Nephron (organoid): ENCODE measurements at regions not wholly inside any gene's neighbourhood (a gene's known extent, or its start where the extent isn't known, plus 50 kb on each side); places are given as distances from the start of the nearest gene placed in this dataset.

Experiments used
- H3K27ac Mint-ChIP-seq, 3 experiments: 2 replicates each; pipeline ENCODE4 v1.8.0; 2020; ENCODE audit warnings: mixed read lengths in 3 of 3, mild to moderate bottlenecking in 2 of 3, moderate library complexity in 1 of 3
- H3K27me3 Mint-ChIP-seq: 2 replicates; pipeline ENCODE4 v1.8.0; 2021; ENCODE audit warnings: low read depth, mild to moderate bottlenecking, moderate library complexity, mixed read lengths
- H3K36me3 Mint-ChIP-seq: 2 replicates; pipeline ENCODE4 v1.8.0; 2020; ENCODE audit warnings: low read depth, mixed read lengths
- H3K4me1 Mint-ChIP-seq: 2 replicates; pipeline ENCODE4 v1.8.0; 2020; ENCODE audit warnings: mixed read lengths
- H3K4me3 Mint-ChIP-seq, 3 experiments: 2 replicates each; pipeline ENCODE4 v1.8.0; 2020; ENCODE audit warnings: mild to moderate bottlenecking in 3 of 3, mixed read lengths in 3 of 3, moderate library complexity in 2 of 3
- H3K9me3 Mint-ChIP-seq: 2 replicates; pipeline ENCODE4 v1.8.0; 2020; ENCODE audit warnings: mixed read lengths
- TF ChIP-seq, protein P1 (sequence below), 3 experiments: fragments of 200-600 bp; sonication (generic); IDR thresholded peaks; one replicate each; pipeline ENCODE4 v1.5.0; 2021; ENCODE audit warnings: antibody characterized with exemption in 3 of 3; ENCODE audit not compliant: unreplicated experiment in 3 of 3

- H3K27ac Mint-ChIP-seq: no peak overlapping the region
- H3K9me3 Mint-ChIP-seq: peaks cover 12% of the 10 kb centered on the region
- H3K4me3 Mint-ChIP-seq: no peak overlapping the region
- H3K36me3 Mint-ChIP-seq: no peaks in the 10 kb centered on the region
- H3K27me3 Mint-ChIP-seq: peaks cover 29% of the 10 kb centered on the region
- TF ChIP-seq, protein P1, sequence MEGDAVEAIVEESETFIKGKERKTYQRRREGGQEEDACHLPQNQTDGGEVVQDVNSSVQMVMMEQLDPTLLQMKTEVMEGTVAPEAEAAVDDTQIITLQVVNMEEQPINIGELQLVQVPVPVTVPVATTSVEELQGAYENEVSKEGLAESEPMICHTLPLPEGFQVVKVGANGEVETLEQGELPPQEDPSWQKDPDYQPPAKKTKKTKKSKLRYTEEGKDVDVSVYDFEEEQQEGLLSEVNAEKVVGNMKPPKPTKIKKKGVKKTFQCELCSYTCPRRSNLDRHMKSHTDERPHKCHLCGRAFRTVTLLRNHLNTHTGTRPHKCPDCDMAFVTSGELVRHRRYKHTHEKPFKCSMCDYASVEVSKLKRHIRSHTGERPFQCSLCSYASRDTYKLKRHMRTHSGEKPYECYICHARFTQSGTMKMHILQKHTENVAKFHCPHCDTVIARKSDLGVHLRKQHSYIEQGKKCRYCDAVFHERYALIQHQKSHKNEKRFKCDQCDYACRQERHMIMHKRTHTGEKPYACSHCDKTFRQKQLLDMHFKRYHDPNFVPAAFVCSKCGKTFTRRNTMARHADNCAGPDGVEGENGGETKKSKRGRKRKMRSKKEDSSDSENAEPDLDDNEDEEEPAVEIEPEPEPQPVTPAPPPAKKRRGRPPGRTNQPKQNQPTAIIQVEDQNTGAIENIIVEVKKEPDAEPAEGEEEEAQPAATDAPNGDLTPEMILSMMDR (IDR thresholded peaks at IDR 0.05; ENCODE audit: unreplicated experiment in 3 of 3): no peak
- H3K4me1 Mint-ChIP-seq: peaks cover 6% of the 10 kb centered on the region
Measured at GRCh38 chr7:159231017-159231416, 86.3 kb upstream of the VIPR2 start.

DNA sequence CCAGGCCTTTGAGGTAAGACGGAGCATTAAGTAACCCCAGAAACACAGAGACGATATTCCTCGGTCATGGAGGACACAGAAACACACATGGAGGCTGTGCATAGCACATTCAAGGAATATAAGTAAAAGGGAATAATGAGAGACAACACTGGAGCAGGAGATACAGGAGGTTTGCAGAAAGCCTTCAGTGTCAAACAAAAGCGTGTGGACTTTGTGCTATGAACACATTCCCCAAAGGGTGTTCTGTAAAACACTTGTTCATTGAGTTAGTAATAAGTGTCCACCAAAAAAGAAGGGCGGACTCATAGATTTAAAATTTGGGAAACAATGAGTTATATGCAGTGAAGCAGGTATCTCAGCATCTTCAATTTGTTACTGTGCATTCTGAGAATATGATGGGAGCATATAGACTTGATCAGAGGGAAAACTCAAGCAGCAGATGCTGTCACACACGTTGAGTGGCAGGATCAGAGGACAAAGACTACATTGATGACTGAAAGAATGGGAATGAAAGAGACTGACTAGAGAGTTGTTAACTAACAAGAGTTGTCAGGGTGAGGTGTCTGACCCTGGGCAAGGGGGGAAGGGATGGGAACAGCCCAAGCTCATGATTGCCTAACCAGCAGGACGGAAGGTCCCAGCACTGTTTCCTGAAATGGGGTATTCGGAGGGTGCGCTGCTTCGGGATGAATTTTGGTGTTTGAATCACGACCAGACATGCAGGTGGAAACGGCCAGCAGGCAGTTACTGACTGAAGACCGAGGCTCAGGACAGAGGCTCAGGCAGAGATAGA, 85.2 kb upstream of the VIPR2 start:
- Mint-ChIP-seq H3K9me3 (peaks cover 9% of the 10 kb centered on the region), H3K4me1 (peaks cover 6% of the 10 kb centered on the region), H3K36me3 (no peaks in the 10 kb centered on the region), H3K27ac (no peak overlapping the region), H3K4me3 (no peak overlapping the region), H3K27me3 (peaks cover 35% of the 10 kb centered on the region)
- TF ChIP-seq, protein P1 (IDR thresholded peaks at IDR 0.05; ENCODE audit: unreplicated experiment in 3 of 3): no peak

GRCh38 chr7:159227433-159227832, 82.8 kb upstream of the VIPR2 start:
- Mint-ChIP-seq H3K27me3 (peaks cover 49% of the 10 kb centered on the region), H3K4me1 (peaks cover 6% of the 10 kb centered on the region), H3K27ac (no peak overlapping the region), H3K36me3 (no peaks in the 10 kb centered on the region), H3K4me3 (no peak overlapping the region), H3K9me3 (peaks cover 9% of the 10 kb centered on the region)
- TF ChIP-seq, protein P1 (IDR thresholded peaks at IDR 0.05; ENCODE audit: unreplicated experiment in 3 of 3): no peak

DNA sequence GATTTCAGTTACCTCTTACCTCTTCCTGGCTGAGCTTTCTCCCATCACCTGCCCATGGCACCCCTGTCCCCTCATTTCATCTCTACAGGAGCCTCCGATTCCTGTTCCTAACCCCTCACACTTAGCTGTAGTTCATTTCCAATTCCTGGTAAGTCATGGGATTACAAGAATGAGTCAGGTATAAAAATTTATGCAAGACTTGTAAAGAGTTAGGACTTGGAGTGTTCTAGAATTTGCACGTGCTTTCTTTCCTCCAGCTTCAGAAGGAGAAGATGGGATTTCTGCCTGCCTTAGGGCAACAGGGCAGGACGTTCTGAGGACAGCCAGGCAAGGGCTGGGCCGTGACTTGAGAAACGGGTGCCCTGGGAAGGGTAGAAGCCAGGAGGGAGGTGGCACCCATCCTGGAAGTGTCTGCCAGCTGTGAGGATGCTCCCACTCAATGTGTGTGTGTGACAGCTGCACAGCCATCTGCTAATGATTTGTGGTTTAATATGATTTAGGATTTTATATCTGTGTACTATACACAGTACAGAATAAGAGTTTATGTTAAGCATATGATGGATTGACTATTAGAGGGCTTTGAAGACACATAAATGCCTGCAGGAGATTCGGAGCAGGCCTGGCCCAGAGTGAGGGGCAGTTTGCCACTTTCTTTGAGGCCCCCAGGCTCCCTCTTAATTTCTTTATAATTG, 81.5 kb upstream of the VIPR2 start:
- H3K9me3 Mint-ChIP-seq: peaks cover 9% of the 10 kb centered on the region
- no peaks in the 10 kb centered on the region for H3K36me3 Mint-ChIP-seq
- peaks cover 49% of the 10 kb centered on the region for H3K27me3 Mint-ChIP-seq
- H3K27ac Mint-ChIP-seq: no peak overlapping the region
- TF ChIP-seq, protein P1 (IDR thresholded peaks at IDR 0.05; ENCODE audit: unreplicated experiment in 3 of 3): no peak
- no peak overlapping the region for H3K4me3 Mint-ChIP-seq
- peaks cover 6% of the 10 kb centered on the region for H3K4me1 Mint-ChIP-seq

- H3K4me3 Mint-ChIP-seq: no peak overlapping the region
- TF ChIP-seq, protein P1 (IDR thresholded peaks at IDR 0.05; ENCODE audit: unreplicated experiment in 3 of 3): no peak
- H3K27ac Mint-ChIP-seq: no peak overlapping the region
- H3K9me3 Mint-ChIP-seq: peaks cover 4% of the 10 kb centered on the region
- H3K4me1 Mint-ChIP-seq: peaks cover 15% of the 10 kb centered on the region
- H3K27me3 Mint-ChIP-seq: peaks cover 31% of the 10 kb centered on the region
- H3K36me3 Mint-ChIP-seq: no peaks in the 10 kb centered on the region
Measured at GRCh38 chr7:159218607-159219006, 73.9 kb upstream of the VIPR2 start.
